ENCODE measurements at regions not wholly inside any gene's neighbourhood (a gene's known extent, or its start where the extent isn't known, plus 50 kb on each side); places are given as distances from the start of the nearest gene placed in this dataset.

GRCh38 chr11:26204101-26204500, 127.8 kb upstream of the ANO3 start:
- no peak overlapping the region for H3K4me3 ChIP-seq (ENCODE audit: low read depth, low read length, poor library complexity, severe bottlenecking)
- H3F3A ChIP-seq (ENCODE audit: insufficient read depth, low read length), result no peaks in the 10 kb centered on the region
- TF ChIP-seq, protein P1, sequence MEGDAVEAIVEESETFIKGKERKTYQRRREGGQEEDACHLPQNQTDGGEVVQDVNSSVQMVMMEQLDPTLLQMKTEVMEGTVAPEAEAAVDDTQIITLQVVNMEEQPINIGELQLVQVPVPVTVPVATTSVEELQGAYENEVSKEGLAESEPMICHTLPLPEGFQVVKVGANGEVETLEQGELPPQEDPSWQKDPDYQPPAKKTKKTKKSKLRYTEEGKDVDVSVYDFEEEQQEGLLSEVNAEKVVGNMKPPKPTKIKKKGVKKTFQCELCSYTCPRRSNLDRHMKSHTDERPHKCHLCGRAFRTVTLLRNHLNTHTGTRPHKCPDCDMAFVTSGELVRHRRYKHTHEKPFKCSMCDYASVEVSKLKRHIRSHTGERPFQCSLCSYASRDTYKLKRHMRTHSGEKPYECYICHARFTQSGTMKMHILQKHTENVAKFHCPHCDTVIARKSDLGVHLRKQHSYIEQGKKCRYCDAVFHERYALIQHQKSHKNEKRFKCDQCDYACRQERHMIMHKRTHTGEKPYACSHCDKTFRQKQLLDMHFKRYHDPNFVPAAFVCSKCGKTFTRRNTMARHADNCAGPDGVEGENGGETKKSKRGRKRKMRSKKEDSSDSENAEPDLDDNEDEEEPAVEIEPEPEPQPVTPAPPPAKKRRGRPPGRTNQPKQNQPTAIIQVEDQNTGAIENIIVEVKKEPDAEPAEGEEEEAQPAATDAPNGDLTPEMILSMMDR (IDR thresholded peaks at IDR 0.05; ENCODE audit: low read length), result no peak
- TF ChIP-seq EZH2 (IDR thresholded peaks at IDR 0.05; ENCODE audit: borderline replicate concordance, low read length), result no peak
- H3K9me3 ChIP-seq (ENCODE audit: low read length), result no peaks in the 10 kb centered on the region
- no peak overlapping the region for H2AFZ ChIP-seq (ENCODE audit: low read length)
- H3K27ac ChIP-seq (ENCODE audit: low read depth, low read length, poor library complexity, severe bottlenecking), result no peak overlapping the region
- no peak overlapping the region for H3K4me2 ChIP-seq (ENCODE audit: low read length)
- H3K4me1 ChIP-seq (ENCODE audit: insufficient read depth, low read length, severe bottlenecking), result no peaks in the 10 kb centered on the region
- no peaks in the 10 kb centered on the region for H3K9me2 ChIP-seq (ENCODE audit: low read depth, low read length)
- no peaks in the 10 kb centered on the region for H3K27me3 ChIP-seq (ENCODE audit: insufficient read depth, low read length)
- no peaks in the 10 kb centered on the region for H4K20me1 ChIP-seq (ENCODE audit: insufficient read depth, low read length)
- no peaks in the 10 kb centered on the region for H3K79me2 ChIP-seq (ENCODE audit: insufficient read depth, low read length)
- H3K9ac ChIP-seq (ENCODE audit: low read length), result no peak overlapping the region
- H3K36me3 ChIP-seq (ENCODE audit: insufficient read depth, low read length), result no peaks in the 10 kb centered on the region

DNA sequence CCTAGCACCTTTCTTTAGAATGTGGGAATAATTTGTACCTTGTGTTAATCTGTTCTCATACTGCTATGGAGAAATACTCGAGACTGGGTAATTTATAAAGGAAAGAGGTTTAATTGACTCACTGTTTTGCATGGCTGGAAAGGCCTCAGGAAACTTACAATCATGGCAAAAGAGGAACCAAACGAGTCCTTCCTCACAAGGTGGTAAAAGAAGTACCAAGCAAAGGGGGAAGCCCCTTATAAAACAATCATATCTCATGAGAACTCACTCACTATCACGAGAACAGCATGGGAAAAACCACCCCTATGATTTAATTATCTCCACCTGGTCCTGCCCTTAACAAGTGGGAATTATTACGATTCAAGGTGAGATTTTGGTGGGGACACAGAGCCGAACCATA, 127.1 kb upstream of the ANO3 start:
- Histone ChIP-seq H2AFZ (ENCODE audit: low read length) (no peak overlapping the region), H3K4me1 (ENCODE audit: insufficient read depth, low read length, severe bottlenecking) (no peaks in the 10 kb centered on the region), H3K9me3 (ENCODE audit: low read length) (no peaks in the 10 kb centered on the region), H3K36me3 (ENCODE audit: insufficient read depth, low read length) (no peaks in the 10 kb centered on the region), H3K27ac (ENCODE audit: low read depth, low read length, poor library complexity, severe bottlenecking) (no peak overlapping the region), H3K27me3 (ENCODE audit: insufficient read depth, low read length) (no peaks in the 10 kb centered on the region), H3K4me3 (ENCODE audit: low read depth, low read length, poor library complexity, severe bottlenecking) (no peak overlapping the region), H4K20me1 (ENCODE audit: insufficient read depth, low read length) (no peaks in the 10 kb centered on the region), H3K79me2 (ENCODE audit: insufficient read depth, low read length) (no peaks in the 10 kb centered on the region), H3K9ac (ENCODE audit: low read length) (no peak overlapping the region), H3K4me2 (ENCODE audit: low read length) (no peak overlapping the region), H3K9me2 (ENCODE audit: low read depth, low read length) (no peaks in the 10 kb centered on the region), H3F3A (ENCODE audit: insufficient read depth, low read length) (no peaks in the 10 kb centered on the region)
- TF ChIP-seq, protein P1 (IDR thresholded peaks at IDR 0.05; ENCODE audit: low read length), result no peak
- TF ChIP-seq EZH2 (IDR thresholded peaks at IDR 0.05; ENCODE audit: borderline replicate concordance, low read length), result no peak

GRCh38 chr11:26219183-26220117, 112.5 kb upstream of the ANO3 start:
- H3K79me2 ChIP-seq (ENCODE audit: insufficient read depth, low read length), result no peaks in the 10 kb centered on the region
- no peaks in the 10 kb centered on the region for H3K9me2 ChIP-seq (ENCODE audit: low read depth, low read length)
- no peak overlapping the region for H3K4me2 ChIP-seq (ENCODE audit: low read length)
- no peak overlapping the region for H3K4me3 ChIP-seq (ENCODE audit: low read depth, low read length, poor library complexity, severe bottlenecking)
- H4K20me1 ChIP-seq (ENCODE audit: insufficient read depth, low read length), result no peaks in the 10 kb centered on the region
- H2AFZ ChIP-seq (ENCODE audit: low read length), result no peak overlapping the region
- no peaks in the 10 kb centered on the region for H3K27me3 ChIP-seq (ENCODE audit: insufficient read depth, low read length)
- H3K9me3 ChIP-seq (ENCODE audit: low read length), result no peaks in the 10 kb centered on the region
- no peaks in the 10 kb centered on the region for H3F3A ChIP-seq (ENCODE audit: insufficient read depth, low read length)
- no peak overlapping the region for H3K9ac ChIP-seq (ENCODE audit: low read length)
- TF ChIP-seq, protein P1 (IDR thresholded peaks at IDR 0.05; ENCODE audit: low read length), result no peak
- no peak for TF ChIP-seq EZH2 (IDR thresholded peaks at IDR 0.05; ENCODE audit: borderline replicate concordance, low read length)
- no peaks in the 10 kb centered on the region for H3K4me1 ChIP-seq (ENCODE audit: insufficient read depth, low read length, severe bottlenecking)
- H3K36me3 ChIP-seq (ENCODE audit: insufficient read depth, low read length), result no peaks in the 10 kb centered on the region
- H3K27ac ChIP-seq (ENCODE audit: low read depth, low read length, poor library complexity, severe bottlenecking), result no peak overlapping the region
